ENCODE measurements at regions not wholly inside any gene's neighbourhood (a gene's known extent, or its start where the extent isn't known, plus 50 kb on each side); places are given as distances from the start of the nearest gene placed in this dataset.

DNA sequence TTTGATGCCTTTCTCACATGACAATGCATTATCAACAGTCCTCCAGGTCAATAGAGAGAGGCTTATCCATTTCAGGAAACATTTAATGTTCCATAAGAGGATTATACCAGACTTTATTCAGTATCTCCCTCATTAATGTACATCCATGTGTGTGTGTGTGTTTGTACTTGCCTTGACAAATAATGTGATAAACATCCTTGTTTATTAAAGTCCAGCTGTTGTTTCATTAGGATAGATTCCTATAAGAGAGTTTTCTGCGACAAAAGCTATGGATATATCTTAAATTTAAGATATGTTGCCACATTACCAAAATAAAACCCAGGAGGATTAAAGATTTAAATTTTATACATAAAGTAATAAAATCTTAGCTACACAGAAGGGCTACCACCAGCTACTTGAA lies 492.6 kb downstream of the TOX3 start:
- no peak for DNase-seq (ENCODE audit: low read depth)

DNA sequence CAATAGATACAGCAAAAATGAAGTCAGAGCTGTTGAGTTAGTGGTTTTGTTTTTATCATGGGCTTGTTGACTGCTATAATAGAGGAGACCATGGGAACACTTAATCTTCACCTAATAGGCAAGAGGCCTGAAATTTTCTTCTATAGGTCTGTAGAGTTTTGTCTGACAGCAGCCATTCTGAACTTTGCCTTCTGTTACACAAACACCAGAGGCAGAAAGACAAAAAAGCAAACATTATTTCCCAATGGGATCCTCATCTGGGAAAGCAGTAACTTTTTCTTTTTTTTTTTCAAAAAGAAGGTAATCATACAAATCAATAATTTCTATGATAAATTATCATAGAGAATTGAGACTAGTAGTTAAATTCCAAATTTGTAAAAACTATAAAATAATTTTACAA lies 494.1 kb downstream of the TOX3 start:
- no peak for DNase-seq (ENCODE audit: low read depth)

DNA sequence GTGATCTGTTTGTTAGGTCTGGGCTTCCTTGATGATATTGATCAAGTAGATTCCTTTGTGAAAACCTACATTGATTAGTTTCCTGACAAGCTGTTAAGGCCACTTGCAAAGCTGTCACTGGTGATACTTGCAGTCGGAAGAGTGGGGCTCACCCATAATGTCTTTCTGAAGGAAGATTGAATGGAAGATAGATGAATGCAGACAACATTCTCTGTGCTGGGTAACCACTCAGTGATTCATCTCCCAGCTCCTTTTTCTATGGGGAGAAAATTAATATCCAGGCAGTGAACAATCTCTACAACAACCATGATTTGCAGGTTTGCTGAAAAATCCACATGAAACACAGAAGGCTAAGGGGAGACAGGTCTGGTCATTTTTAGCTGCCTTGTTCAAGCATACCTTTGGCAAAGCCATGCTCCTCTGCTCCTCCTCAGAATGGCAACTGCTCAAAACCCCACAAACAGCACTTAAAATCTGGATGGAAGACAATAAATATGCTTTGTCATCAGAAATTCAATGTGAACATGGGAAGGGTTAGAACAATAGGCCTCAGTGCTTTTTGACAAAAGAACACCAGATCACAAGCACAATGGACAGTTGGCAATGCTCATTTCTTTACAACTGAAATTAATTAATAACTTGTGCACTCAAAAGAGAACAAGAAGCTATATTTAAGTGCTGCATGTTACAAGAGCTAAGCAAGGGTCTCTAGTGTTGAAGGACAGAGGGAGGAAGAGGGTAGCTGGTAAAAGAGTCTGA lies 495.4 kb downstream of the TOX3 start:
- no peak for DNase-seq (ENCODE audit: low read depth)

DNA sequence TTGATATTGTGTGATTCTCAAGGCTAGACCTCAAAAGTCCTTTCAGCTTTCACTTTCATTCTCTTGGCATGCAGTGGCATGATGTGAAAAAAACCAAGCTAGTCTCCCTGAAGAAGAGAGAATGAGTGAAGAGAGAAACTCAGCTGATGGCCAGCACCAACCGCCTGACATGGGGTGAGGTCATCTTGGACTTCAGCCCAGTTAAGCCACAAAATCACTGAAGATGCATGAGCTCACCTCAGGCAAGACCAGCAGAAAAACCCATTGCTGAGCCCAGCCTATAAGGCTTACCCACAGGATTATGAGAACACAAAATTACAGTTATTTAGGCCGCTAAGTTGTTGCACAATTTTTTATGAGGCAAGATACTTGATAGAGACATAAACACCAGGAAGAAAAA lies 496.5 kb downstream of the TOX3 start:
- peak; percentile 5 for DNase-seq (ENCODE audit: low read depth)

DNA sequence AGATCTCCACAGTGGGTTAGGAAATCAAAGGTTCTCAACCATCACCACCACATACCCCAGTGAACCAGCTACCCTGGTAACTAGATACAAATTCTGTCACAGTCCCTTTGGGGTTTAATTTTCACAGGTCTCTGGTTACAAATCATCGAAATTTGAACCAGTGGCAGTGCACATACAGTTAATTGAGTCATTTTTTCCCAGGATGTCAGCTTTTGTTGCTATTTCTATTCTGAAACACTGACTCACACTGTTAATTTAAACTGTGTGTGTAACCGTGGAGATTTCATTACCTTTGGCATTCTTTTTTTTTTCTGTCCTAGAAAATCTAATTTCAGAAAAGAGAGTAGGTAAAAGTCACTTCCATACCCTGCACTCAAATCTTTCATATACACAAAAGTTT lies 511.5 kb downstream of the TOX3 start:
- DNase-seq (ENCODE audit: low read depth), result no peak

DNA sequence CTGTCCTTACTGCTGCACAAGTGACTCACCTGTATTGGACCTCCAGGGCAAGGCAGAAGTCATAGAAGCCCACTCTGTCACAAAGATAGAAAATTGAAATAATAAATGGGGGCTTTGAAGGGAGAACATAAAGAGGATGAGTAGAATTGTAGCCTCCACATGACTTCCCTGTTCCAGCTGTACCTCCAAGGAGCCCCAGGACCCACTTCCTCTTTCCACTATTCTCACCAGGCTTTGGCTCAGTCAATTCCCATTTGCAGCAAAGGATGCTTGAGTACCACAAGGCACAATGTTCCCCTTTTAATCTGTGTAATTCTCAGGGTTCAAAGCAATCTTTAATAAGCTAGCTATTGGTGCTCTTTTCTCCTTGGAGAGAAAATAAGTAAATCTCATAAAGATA lies 512.1 kb downstream of the TOX3 start:
- no peak for DNase-seq (ENCODE audit: low read depth)

DNA sequence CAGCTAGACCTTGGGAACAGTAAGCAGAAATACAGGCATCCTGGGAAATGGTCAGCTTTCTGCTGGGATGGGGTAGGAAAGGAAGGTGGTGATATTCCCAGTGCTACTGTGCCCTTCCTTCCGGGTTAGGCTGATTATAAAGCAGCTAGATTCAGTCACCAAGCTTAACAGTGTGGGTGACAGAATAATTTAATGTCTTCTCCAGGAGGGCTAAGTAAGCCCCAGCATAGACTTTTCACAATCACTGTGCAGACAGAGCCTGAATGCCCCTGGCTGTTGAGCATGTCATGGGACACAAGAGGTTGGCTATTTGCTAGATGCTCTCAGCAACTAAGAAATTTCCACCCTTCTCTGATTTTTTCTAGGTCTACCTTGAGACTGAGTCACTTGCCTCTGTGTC lies 513.0 kb downstream of the TOX3 start:
- no peak for DNase-seq (ENCODE audit: low read depth)

DNA sequence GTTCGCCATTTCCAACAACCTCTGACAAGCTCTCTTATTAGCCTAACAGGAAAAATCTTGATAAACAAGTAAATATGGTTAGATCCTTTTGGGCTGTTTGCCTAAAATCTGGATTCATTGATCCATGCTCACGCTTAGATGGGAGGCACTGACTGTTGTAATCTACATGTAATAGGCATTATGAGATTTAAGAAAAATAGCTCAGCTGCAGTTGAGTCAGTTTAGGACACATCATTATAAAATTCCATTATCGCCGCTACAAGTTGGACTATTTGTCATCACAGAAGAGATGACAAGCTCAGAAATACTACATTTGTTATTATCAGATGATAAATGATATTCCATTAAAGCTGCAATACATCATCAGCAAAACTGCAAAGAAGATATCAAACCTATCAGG lies 524.0 kb downstream of the TOX3 start:
- no peak for DNase-seq (ENCODE audit: low read depth)

DNA sequence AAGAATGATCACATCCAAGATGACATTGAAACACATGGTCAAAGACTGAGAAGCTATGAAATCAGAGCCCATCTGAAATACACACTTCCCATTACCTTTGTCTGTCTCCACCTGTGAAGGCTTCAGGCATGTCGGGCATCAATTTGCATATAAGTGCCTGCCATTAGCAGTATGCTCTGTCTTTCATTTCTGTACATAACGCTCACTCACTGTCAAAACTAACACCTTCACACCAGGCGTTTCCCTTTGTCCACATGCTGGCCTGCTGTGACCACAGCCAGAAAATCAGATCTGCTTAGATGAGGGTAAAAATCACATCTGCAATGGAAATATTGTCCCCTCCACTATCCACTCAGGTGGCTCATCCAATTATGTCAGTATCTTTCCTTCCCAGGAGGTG lies 524.8 kb downstream of the TOX3 start:
- no peak for DNase-seq (ENCODE audit: low read depth)

DNA sequence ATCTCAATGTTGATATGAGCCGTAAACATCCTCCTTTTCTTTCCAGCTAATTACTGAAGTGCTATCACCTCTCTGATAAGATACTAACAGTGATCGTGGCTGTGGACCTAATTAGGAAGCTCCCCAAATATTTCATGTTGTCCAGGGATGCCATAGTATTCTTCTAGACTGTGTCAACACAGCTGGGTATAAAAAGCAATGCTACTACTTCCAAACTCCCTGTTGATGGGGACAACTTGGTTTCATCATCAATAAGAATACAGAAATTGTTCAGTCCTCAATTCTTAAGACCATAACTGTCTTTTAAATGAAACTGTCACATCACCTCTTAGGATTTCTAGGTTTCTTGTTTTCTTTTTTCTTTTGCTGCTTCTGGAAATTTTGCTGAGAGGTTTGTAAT lies 530.6 kb downstream of the TOX3 start:
- no peak for DNase-seq (ENCODE audit: low read depth)

DNA sequence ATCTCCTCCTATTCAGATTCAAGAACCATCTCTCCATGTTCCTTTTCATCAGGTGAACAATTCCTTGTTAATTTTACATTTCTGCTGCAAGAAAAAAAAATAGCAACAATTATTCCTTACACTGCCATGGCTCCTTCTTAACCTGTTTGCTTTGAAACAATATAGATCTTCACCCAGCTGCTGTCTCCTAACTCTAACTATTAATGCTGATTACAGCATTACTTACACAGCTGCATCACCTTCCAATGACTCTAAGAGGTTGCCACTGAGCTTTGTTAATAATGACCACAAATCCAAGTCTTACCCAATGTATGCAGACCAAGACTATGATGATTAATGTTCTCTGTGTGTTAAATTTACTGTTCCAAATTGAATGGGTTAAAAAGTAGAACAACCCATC lies 541.4 kb downstream of the TOX3 start:
- no peak for DNase-seq (ENCODE audit: low read depth)

DNA sequence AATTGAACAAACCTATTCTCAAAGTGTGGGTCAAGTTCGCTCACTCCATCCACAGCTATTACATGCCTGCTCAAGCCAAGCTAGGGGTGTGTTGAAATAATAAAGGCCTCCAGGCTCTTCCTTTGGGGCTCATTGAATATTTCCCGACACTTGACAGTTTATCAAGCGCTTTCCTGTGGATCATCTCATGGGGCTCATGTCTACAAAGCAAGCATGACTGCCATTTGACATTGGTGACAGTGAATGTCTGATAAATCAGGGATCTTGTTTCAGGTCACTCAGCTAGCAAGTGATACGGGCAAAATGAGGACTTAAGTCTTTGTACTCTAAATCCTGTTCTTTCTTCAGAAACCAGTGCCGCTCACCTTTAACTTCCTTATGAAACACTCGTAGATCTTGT lies 542.6 kb downstream of the TOX3 start:
- DNase-seq (ENCODE audit: low read depth), result no peak

DNA sequence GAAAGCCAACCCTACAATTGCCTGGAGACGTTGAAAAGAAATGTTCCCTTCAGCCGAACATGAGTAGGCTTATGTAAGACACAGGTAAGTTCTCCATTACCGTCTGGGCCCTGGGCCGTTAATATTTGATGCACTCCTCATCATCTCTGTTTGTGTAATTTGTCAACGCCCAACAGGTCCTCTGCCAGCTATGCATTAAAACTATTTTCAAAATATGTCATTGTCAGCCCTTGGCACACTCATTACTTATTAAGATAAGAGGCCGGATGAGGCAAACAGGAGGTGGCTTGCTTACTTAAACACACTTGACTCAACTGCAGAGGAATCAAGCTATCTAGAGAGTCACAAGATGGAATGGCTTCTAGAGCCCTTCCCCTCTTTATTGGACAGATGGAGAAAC lies 544.9 kb downstream of the TOX3 start:
- DNase-seq (ENCODE audit: low read depth), result no peak

DNA sequence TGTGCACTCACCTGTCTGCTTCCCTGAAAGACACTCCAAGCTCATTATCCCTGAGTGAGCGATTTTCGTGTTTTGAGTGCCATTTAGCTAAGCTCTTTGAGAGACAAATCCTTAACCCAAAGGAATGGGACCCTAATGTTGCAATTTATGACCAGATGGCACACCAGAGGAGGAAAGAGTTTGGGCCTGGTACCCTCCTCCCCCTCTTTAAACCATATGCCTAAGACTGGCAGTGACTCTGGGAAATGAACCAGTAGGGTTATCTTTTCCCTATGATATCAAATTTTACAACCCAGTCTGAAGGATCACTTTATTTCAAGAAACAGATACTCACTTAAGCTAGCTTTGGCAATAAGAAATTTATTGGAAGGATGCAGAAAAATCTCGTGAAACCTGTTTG lies 550.4 kb downstream of the TOX3 start:
- no peak for DNase-seq (ENCODE audit: low read depth)

DNA sequence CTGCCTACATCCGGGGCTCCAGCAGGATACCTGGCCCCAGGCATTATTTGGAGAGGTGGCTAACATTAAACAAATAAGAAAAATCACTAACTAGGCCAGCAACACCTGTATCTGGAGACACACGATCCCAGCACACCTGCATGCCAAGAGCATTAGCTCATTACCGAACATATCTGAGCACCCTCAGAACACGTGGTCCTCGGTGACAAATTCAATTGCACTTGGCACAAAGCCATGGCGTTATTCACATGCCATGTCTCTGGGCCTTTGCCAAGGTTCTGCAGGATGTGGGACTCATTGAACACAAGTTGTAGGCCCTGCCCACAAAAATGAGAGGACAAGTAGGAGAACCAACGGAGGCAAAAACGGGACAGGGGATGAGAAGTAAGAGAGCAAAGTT lies 552.3 kb downstream of the TOX3 start:
- peak; percentile 18 for DNase-seq (ENCODE audit: low read depth)

DNA sequence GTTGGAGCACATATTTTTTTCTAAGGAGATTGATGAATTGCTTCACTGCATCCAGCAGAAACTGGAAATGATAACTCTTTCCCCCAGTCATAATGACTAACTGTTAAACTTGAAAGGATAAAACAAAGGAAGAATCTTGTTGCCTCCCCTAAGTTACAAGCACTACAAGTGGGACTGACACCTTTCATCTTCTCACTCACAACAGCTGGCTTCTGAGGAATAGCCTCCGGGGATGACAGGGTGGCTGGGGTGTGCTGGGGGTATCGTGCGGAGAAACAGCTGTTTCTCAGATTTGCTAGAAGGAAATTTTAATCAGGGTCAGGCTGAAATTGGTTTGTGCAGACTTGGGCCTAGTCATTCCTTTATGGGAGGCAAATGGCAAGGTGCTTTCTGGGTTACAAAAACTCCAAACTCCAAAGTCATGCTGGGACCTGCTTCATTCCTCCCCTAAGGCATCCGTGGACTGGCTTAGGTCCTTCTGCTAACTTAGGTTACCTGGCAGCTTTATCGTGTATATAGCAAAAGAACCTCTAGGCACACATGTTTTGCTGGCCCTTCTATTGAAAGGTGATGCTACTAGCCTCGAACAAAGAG lies 557.2 kb downstream of the TOX3 start:
- DNase-seq (ENCODE audit: low read depth), result no peak

DNA sequence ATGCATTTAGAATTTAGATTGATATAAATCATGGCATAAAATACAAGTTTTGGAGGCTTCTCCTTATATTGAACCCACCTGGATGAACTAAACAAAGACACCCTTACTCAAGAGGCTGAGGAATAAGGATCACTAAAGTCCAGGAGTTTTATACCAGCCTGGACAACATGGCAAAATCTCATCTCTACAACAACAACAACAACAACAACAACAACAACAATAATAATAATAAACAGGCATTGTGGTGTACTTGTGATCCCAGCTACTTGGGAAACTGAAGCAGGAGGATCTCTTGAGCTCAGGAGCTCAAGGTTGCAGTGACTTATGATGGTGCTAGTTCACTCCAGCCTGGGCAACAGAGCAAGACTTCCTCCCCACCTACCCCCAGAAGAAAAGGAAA lies 558.0 kb downstream of the TOX3 start:
- DNase-seq (ENCODE audit: low read depth), result no peak

DNA sequence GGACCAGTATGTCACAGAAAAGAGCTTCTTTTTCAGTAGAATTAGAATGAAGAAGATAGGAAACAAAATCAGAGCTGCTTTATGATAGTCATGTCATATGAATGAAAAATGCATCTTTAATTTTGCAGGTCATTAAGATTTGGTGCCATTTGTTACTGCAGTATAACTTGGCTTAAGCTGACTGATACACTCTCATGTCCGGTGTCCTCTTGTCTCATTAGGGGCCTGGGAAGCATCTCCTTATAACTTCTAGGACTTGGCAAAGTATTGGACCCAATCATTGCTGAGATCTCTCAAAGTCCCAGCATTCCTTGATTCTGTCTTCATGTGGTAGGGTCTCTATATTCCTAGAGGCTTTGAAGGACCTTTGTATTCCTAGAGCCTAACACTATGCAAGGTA lies 559.4 kb downstream of the TOX3 start:
- no peak for DNase-seq (ENCODE audit: low read depth)

DNA sequence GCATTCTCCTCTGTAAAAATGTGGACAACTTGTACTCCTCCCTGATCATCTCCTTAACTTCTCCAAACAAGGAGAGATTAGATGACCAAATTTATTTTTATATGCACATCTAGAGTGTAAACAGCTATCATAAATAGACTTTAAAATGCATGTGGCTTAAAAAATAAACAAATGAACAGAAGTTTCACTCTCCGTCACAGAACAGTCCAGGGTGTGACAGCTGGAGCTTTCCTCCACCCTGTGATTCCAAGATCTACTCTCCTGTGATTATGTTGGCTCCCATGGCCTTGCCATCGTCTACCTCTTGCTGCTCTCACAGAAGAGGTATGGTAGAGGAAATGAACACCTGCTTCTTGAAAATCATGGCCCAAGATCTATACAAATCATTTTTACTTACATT lies 560.2 kb downstream of the TOX3 start:
- no peak for DNase-seq (ENCODE audit: low read depth)

DNA sequence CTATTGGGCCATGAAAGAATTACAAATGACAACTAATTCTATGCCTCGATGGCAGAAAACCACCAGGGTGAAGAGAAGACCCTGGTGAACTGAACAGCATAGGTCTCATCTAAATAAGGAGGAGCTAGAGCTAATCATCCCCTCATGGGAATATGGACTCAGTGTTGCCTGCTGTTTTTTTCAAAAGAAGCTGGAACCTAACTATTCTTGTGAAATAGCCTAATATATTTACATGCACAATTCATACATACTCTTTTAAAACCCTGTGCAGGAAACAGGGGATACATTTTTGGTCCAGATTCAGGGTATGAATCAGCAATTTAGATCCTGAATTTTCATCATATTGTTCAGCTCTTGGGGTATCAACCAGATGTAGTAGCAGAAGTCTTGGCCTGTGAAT lies 560.6 kb downstream of the TOX3 start:
- DNase-seq (ENCODE audit: low read depth), result no peak

DNA sequence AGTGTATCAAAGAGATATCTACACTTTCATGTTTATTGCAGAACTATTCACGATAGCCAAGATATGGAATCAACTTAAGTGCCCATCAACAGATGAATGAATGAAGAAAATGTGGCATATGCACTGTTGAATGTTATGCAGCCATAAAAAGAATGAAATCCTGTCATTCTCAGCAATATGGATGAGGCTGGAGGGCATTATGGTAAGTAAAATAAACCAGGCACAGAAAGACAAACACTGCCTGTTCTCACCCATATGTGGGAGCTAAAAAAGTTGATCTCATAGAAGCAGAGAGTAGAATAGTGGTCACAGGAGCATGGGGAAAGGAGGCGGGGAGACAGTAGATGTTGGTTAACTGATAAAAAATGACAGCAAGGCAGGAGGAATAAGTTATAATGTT lies 561.8 kb downstream of the TOX3 start:
- DNase-seq (ENCODE audit: low read depth), result no peak

DNA sequence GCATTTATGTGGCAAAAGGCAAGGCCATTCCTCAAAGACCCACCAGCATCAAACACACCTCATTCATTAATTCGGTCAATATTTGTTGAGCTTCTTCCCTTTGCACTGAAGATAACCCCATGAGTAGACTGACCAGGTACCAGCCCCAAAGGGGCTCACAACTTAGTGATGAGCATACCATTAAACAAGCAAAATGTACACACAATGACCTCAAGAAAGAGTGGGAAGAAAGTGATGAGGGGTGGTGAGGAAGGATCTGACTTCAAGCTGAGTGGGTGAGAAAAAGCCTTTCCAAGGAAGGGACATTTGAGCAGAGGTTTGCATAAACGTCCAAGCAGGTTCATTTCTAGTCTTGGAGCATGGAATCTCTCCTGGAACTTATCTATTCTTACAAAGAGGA lies 562.5 kb downstream of the TOX3 start:
- DNase-seq (ENCODE audit: low read depth), result no peak

All from myocyte (in vitro differentiated cells).